Nephron progenitor cell (in vitro differentiated cells): ENCODE measurements at regions not wholly inside any gene's neighbourhood (a gene's known extent, or its start where the extent isn't known, plus 50 kb on each side); places are given as distances from the start of the nearest gene placed in this dataset.

Experiments used
- DNase-seq: peaks from one replicate; pipeline ENCODE4 v3.0.0; 2021
- H3K27ac Mint-ChIP-seq: 2 replicates; pipeline ENCODE4 v1.8.0; 2021; ENCODE audit warnings: mild to moderate bottlenecking, moderate library complexity, mixed read lengths
- H3K27me3 Mint-ChIP-seq: 2 replicates; pipeline ENCODE4 v1.8.0; 2021; ENCODE audit warnings: mild to moderate bottlenecking, low read depth, mixed read lengths; ENCODE audit not compliant: poor library complexity
- H3K36me3 Mint-ChIP-seq: 2 replicates; pipeline ENCODE4 v1.8.0; 2021; ENCODE audit warnings: low read depth, mixed read lengths
- H3K4me1 Mint-ChIP-seq: 2 replicates; pipeline ENCODE4 v1.8.0; 2021; ENCODE audit warnings: mixed read lengths
- H3K4me3 Mint-ChIP-seq: 2 replicates; pipeline ENCODE4 v1.8.0; 2021; ENCODE audit warnings: mild to moderate bottlenecking, moderate library complexity, mixed read lengths
- H3K9me3 Mint-ChIP-seq: 2 replicates; pipeline ENCODE4 v1.8.0; 2021; ENCODE audit warnings: mild to moderate bottlenecking, moderate library complexity, mixed read lengths
- TF ChIP-seq, protein P1 (sequence below): fragments of 200-600 bp; sonication (generic); IDR thresholded peaks from 2 replicates; pipeline ENCODE4 v1.5.0; 2021; ENCODE audit warnings: antibody characterized with exemption

DNA sequence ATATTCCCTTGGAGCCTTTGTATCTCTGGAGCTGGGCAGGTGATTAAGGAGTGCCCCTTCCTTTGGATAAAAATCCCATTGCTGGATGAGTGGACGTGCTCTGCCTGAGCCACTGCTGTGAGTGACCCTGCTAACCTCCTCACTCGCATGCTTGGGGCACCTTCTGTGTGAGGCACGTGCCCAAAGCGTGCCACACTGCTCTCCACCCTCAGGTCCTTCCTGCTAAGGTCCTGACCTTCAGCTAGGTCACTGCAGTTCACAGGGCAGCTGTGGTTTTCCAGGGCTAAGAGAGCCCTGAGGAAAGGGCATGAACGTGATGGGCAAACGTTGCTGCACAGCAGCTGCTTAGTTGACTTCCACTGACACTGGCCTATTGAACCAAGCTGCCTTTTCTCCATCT is 204.4 kb upstream of the COBL start:
- H3K27me3 Mint-ChIP-seq, result no peaks in the 10 kb centered on the region
- H3K36me3 Mint-ChIP-seq, result no peaks in the 10 kb centered on the region
- H3K4me1 Mint-ChIP-seq, result peaks cover 5% of the 10 kb centered on the region
- DNase-seq, result no peak
- no peak overlapping the region for H3K27ac Mint-ChIP-seq
- no peaks in the 10 kb centered on the region for H3K9me3 Mint-ChIP-seq
- H3K4me3 Mint-ChIP-seq, result no peak overlapping the region
- TF ChIP-seq, protein P1, sequence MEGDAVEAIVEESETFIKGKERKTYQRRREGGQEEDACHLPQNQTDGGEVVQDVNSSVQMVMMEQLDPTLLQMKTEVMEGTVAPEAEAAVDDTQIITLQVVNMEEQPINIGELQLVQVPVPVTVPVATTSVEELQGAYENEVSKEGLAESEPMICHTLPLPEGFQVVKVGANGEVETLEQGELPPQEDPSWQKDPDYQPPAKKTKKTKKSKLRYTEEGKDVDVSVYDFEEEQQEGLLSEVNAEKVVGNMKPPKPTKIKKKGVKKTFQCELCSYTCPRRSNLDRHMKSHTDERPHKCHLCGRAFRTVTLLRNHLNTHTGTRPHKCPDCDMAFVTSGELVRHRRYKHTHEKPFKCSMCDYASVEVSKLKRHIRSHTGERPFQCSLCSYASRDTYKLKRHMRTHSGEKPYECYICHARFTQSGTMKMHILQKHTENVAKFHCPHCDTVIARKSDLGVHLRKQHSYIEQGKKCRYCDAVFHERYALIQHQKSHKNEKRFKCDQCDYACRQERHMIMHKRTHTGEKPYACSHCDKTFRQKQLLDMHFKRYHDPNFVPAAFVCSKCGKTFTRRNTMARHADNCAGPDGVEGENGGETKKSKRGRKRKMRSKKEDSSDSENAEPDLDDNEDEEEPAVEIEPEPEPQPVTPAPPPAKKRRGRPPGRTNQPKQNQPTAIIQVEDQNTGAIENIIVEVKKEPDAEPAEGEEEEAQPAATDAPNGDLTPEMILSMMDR, result no peak

DNA sequence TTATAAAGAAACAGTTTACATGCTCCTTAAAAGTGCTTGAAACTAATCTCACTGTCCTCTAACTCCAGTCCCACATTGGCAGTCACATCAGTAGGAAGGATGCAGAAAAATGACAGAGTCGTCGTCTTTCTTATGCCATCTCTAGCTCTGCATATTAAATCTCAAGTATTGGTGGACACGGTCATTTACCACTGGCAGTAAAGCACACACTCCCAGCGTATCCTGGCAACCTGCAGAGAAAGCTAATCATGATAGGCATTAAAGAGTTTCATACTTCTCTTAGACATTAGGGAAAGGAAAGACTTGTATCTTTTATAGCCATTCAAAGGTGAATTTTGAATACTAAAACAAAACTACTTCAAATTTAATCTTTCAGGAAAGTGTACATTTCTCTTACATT is 202.0 kb upstream of the COBL start:
- H3K4me3 Mint-ChIP-seq, result no peak overlapping the region
- H3K9me3 Mint-ChIP-seq, result no peaks in the 10 kb centered on the region
- TF ChIP-seq, protein P1, result no peak
- peaks cover 5% of the 10 kb centered on the region for H3K4me1 Mint-ChIP-seq
- no peaks in the 10 kb centered on the region for H3K27me3 Mint-ChIP-seq
- DNase-seq, result no peak
- H3K36me3 Mint-ChIP-seq, result no peaks in the 10 kb centered on the region
- H3K27ac Mint-ChIP-seq, result no peak overlapping the region

DNA sequence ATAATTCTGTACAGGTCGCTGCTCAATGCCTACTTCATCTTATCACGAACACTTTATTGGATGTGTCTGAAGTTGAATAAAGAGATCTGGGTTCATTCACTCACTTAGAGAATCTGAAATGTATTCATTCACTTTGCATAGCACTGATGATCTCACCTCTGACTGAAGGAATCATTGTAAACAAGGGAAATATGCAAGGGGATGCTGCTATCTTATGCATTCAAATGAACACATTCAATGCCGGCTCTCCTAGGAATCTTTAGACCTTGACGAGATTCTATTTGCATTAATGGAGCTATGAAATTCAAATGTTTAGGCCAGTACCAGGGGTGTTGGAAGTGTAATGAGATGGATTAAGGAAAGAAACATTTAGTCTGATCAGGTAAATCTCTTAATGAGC is 200.6 kb upstream of the COBL start:
- H3K9me3 Mint-ChIP-seq, result no peaks in the 10 kb centered on the region
- no peaks in the 10 kb centered on the region for H3K36me3 Mint-ChIP-seq
- TF ChIP-seq, protein P1, result no peak

DNA sequence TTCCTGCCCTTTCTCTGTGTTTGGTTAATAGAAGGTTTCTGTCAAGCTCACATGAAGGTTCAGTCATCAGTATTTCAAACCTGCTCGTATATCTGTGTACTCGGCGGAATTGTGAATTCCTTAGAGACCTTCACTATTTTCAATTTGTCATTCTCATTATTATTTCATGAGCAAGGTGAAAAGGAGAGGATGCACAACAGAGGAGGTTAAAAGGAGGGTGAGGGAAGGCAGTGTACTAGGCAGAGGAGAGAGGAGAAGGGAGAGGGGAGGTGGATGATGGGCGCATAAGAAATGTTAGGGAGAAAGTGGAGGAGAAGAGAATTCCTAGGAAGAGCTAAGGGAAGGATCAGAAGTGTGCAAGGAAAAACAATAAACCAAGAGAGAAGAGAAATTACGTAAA is 185.0 kb upstream of the COBL start:
- Mint-ChIP-seq H3K4me1 (no peaks in the 10 kb centered on the region), H3K4me3 (no peak overlapping the region), H3K36me3 (no peaks in the 10 kb centered on the region), H3K9me3 (peaks cover 6% of the 10 kb centered on the region), H3K27me3 (peaks cover 4% of the 10 kb centered on the region), H3K27ac (no peak overlapping the region)
- no peak for DNase-seq
- TF ChIP-seq, protein P1, result no peak

More for the DNA sequence above, 200.6 kb upstream of the COBL start:
- Mint-ChIP-seq H3K27ac (no peak overlapping the region), H3K27me3 (no peaks in the 10 kb centered on the region), H3K4me3 (no peak overlapping the region), H3K4me1 (peaks cover 5% of the 10 kb centered on the region)
- DNase-seq, result no peak

DNA sequence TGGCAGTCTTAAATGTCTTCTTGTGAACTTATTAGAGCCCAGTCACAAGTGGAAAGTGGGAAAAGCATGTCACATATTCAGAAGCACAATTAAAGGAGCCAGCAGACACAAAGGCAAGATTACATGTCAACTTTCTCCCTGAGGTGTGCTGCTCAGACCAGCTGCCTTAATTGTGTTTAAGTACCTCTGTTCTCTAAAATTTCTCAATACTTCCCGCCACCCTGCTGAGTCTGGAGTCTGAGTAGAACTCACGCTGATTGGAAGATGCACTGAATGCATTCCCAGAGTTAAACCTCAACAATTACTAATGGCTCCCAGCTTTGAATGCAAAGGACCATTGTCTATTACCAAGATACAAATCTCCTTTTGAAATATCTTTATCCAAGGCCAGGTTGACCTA is 166.4 kb upstream of the COBL start:
- Mint-ChIP-seq H3K27me3 (peaks cover 4% of the 10 kb centered on the region), H3K4me3 (no peak overlapping the region), H3K27ac (no peak overlapping the region), H3K4me1 (peaks cover 5% of the 10 kb centered on the region), H3K36me3 (no peaks in the 10 kb centered on the region), H3K9me3 (peaks cover 4% of the 10 kb centered on the region)
- TF ChIP-seq, protein P1, result no peak
- no peak for DNase-seq

DNA sequence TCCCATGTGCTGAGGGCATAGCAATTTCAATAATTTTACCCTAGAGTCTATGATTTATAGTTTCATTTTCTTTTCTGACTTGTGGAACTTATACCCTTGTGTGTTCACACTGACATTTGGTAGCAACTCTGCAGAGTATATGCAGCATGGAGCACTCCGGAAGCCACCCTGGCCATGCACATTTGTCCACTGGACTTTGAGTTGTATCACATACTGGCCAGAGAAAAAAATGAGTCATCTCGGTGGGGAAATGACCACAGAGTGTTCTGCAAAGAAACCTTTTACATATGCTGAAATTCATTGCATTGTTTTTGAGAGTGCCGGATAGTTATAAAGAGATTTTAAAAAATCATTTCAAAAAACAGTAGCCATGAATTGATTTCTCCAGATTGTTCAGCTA is 164.8 kb upstream of the COBL start:
- Mint-ChIP-seq H3K36me3 (no peaks in the 10 kb centered on the region), H3K4me1 (peaks cover 6% of the 10 kb centered on the region), H3K27me3 (peaks cover 4% of the 10 kb centered on the region), H3K4me3 (no peak overlapping the region), H3K27ac (no peak overlapping the region), H3K9me3 (peaks cover 2% of the 10 kb centered on the region)
- TF ChIP-seq, protein P1, result no peak
- DNase-seq, result no peak
